ENCODE measurements at regions not wholly inside any gene's neighbourhood (a gene's known extent, or its start where the extent isn't known, plus 50 kb on each side); places are given as distances from the start of the nearest gene placed in this dataset.
"Not testable (repeated sequence)": the region's sequence is repeated elsewhere in the genome, so short reads cannot be mapped to it uniquely, and the experiment has no call there.

- in situ Hi-C loops (cut with MboI; ENCODE audit: low sequenced_read_pairs); dilution Hi-C loops (cut with HindIII; ENCODE audit: low sequenced_read_pairs, unreplicated experiment); POLR2A ChIA-PET (ENCODE audit: unreplicated experiment): not testable (repeated sequence)
Observed at GRCh38 chr1:120658622-120659021, 65.1 kb upstream of the NBPF26 start.

GRCh38 chr1:120659133-120659532 is 64.6 kb upstream of the NBPF26 start:
- H3K4me2 ChIP-seq (ENCODE audit: low read depth, low read length); H3K23ac ChIP-seq (ENCODE audit: low read depth, low read length); H2BK15ac ChIP-seq (ENCODE audit: low read depth, low read length); H3K9me1 ChIP-seq (ENCODE audit: insufficient read depth, low read length); H3K36me3 ChIP-seq (ENCODE audit: control insufficient read depth, insufficient read depth, low read length); dilution Hi-C loops (cut with HindIII; ENCODE audit: low sequenced_read_pairs, unreplicated experiment); H3K4me1 ChIP-seq (ENCODE audit: control insufficient read depth, insufficient read depth, low read length); BruUV-seq (replicated peaks); H4K5ac ChIP-seq (ENCODE audit: low read depth, low read length); CTCF ChIA-PET; H3K27me3 ChIP-seq (ENCODE audit: control insufficient read depth, insufficient read depth, low read length); in situ Hi-C loops (cut with MboI; ENCODE audit: low sequenced_read_pairs); H2BK120ac ChIP-seq (ENCODE audit: low read depth, low read length); H2AK9ac ChIP-seq (replicated peaks; ENCODE audit: low read depth, low read length, poor library complexity); H2AK5ac ChIP-seq (ENCODE audit: low read depth, low read length); H3K27ac ChIP-seq (ENCODE audit: insufficient read depth, low read length); H4K20me1 ChIP-seq (ENCODE audit: insufficient read depth, low read length); H3K4ac ChIP-seq (ENCODE audit: low read depth, low read length); H3K9ac ChIP-seq (ENCODE audit: low read depth, low read length); ATAC-seq (ENCODE audit: low read depth); H2BK20ac ChIP-seq (ENCODE audit: low read depth, low read length); H3K18ac ChIP-seq (ENCODE audit: low read depth, low read length); H4K91ac ChIP-seq (ENCODE audit: insufficient read depth, low read depth, low read length); DNase-seq; H4K8ac ChIP-seq (ENCODE audit: low read depth in 2 of 2, low read length in 2 of 2); H2AFZ ChIP-seq (replicated peaks; ENCODE audit: low read length, poor library complexity); H3K9me3 ChIP-seq (ENCODE audit: control insufficient read depth, insufficient read depth, low read length); POLR2A ChIA-PET (ENCODE audit: unreplicated experiment); H3K14ac ChIP-seq (replicated peaks; ENCODE audit: low read depth, low read length); H2BK5ac ChIP-seq (ENCODE audit: low read depth, low read length, poor library complexity, severe bottlenecking); H3K56ac ChIP-seq (ENCODE audit: extremely low read depth, insufficient read depth, low read length); intact Hi-C loops (cut with micrococcal nuclease); H3K79me1 ChIP-seq (ENCODE audit: low read depth in 1 of 2, low read length in 2 of 2); H3K4me3 ChIP-seq (ENCODE audit: insufficient read depth, low read depth, low read length): not testable (repeated sequence)
- WGBS, 2 experiments (ENCODE audit: extremely low coverage in 2 of 2, insufficient read length in 1 of 2), result no CpG with 5 or more reads among the region's 2 CpGs

More at GRCh38 chr1:120658622-120659021, 65.1 kb upstream of the NBPF26 start:
- H3K79me1 ChIP-seq (ENCODE audit: low read depth in 1 of 2, low read length in 2 of 2); CTCF ChIA-PET; intact Hi-C loops (cut with micrococcal nuclease); H4K91ac ChIP-seq (ENCODE audit: insufficient read depth, low read depth, low read length); H3K18ac ChIP-seq (ENCODE audit: low read depth, low read length); H3K4me3 ChIP-seq (ENCODE audit: insufficient read depth, low read depth, low read length); H2BK120ac ChIP-seq (ENCODE audit: low read depth, low read length); H3K9me1 ChIP-seq (ENCODE audit: insufficient read depth, low read length); ATAC-seq (ENCODE audit: low read depth); H3K56ac ChIP-seq (ENCODE audit: extremely low read depth, insufficient read depth, low read length); H2AK5ac ChIP-seq (ENCODE audit: low read depth, low read length); H3K36me3 ChIP-seq (ENCODE audit: control insufficient read depth, insufficient read depth, low read length); H3K4ac ChIP-seq (ENCODE audit: low read depth, low read length); H2AFZ ChIP-seq (replicated peaks; ENCODE audit: low read length, poor library complexity); BruUV-seq (replicated peaks); H4K20me1 ChIP-seq (ENCODE audit: insufficient read depth, low read length); H2BK20ac ChIP-seq (ENCODE audit: low read depth, low read length); H3K23ac ChIP-seq (ENCODE audit: low read depth, low read length); H2AK9ac ChIP-seq (replicated peaks; ENCODE audit: low read depth, low read length, poor library complexity); H3K27ac ChIP-seq (ENCODE audit: insufficient read depth, low read length); H4K5ac ChIP-seq (ENCODE audit: low read depth, low read length); H3K4me1 ChIP-seq (ENCODE audit: control insufficient read depth, insufficient read depth, low read length); H3K9ac ChIP-seq (ENCODE audit: low read depth, low read length); H2BK5ac ChIP-seq (ENCODE audit: low read depth, low read length, poor library complexity, severe bottlenecking); H3K9me3 ChIP-seq (ENCODE audit: control insufficient read depth, insufficient read depth, low read length); H2BK15ac ChIP-seq (ENCODE audit: low read depth, low read length); DNase-seq; H3K27me3 ChIP-seq (ENCODE audit: control insufficient read depth, insufficient read depth, low read length); H4K8ac ChIP-seq (ENCODE audit: low read depth in 2 of 2, low read length in 2 of 2); H3K14ac ChIP-seq (replicated peaks; ENCODE audit: low read depth, low read length); H3K4me2 ChIP-seq (ENCODE audit: low read depth, low read length): not testable (repeated sequence)

All from IMR-90 (cell line).